PC-3 (cell line): ENCODE measurements at regions not wholly inside any gene's neighbourhood (a gene's known extent, or its start where the extent isn't known, plus 50 kb on each side); places are given as distances from the start of the nearest gene placed in this dataset.

ENCODE experiments used
- CTCF ChIP-seq: fragments of 300-600 bp; sonication (generic); conservative IDR thresholded peaks from 2 replicates; pipeline ENCODE4 v1.5.1; 2017; ENCODE audit warnings: antibody characterized with exemption, low read depth, mild to moderate bottlenecking, low read length
- EZH2 ChIP-seq: fragments of 300-600 bp; sonication (generic); IDR thresholded peaks from one replicate; pipeline ENCODE4 v1.6.1; 2017; ENCODE audit warnings: antibody characterized with exemption, mild to moderate bottlenecking, low read length; ENCODE audit not compliant: unreplicated experiment
- EZH2phosphoT487 ChIP-seq: fragments of 300-600 bp; sonication (generic); IDR thresholded peaks from 2 replicates; pipeline ENCODE4 v1.6.1; 2018; ENCODE audit warnings: mild to moderate bottlenecking, antibody characterized with exemption, low read length, borderline replicate concordance

GRCh38 chr15:72972362-72972761, 79.9 kb upstream of the NEO1 start:
- no peak for TF ChIP-seq CTCF
- no peak for TF ChIP-seq EZH2phosphoT487
- TF ChIP-seq EZH2: no peak
